SK-N-SH treated with all-trans-retinoic acid at 6 μM for 48 hours (cell line): ENCODE measurements at regions not wholly inside any gene's neighbourhood (a gene's known extent, or its start where the extent isn't known, plus 50 kb on each side); places are given as distances from the start of the nearest gene placed in this dataset.

Source experiments
- ATAC-seq: fragments of 200-7000 bp; cut with Tn5 transposase; 3 replicates; pipeline ENCODE4 v1.9.1; 2020; ENCODE audit warnings: mild to moderate bottlenecking, moderate library complexity
- ARNTL ChIP-seq: fragments of 450-650 bp; formaldehyde crosslinking; IDR thresholded peaks from 2 replicates; pipeline ENCODE4 v1.5.0; 2020; ENCODE audit warnings: low read depth, mild to moderate bottlenecking, moderate library complexity, borderline replicate concordance
- BACH2 ChIP-seq: fragments of 250-450 bp; sonication (Bioruptor Pico); IDR thresholded peaks from 2 replicates; pipeline ENCODE4 v1.9.0; 2021; ENCODE audit warnings: mild to moderate bottlenecking, borderline replicate concordance
- ESRRG ChIP-seq: fragments of 250-450 bp; sonication (Bioruptor Pico); IDR thresholded peaks from 2 replicates; pipeline ENCODE4 v1.6.1; 2021; ENCODE audit warnings: mild to moderate bottlenecking
- GLIS3 ChIP-seq: fragments of 250-450 bp; sonication (Bioruptor Pico); IDR thresholded peaks from 2 replicates; pipeline ENCODE4 v1.5.0; 2020; ENCODE audit warnings: mild to moderate bottlenecking, moderate library complexity
- ISL1 ChIP-seq: fragments of 250-450 bp; sonication (Bioruptor Pico); IDR thresholded peaks from 2 replicates; pipeline ENCODE4 v2.1.2; 2022; ENCODE audit warnings: mild to moderate bottlenecking, moderate library complexity
- OSR1 ChIP-seq: fragments of 250-450 bp; sonication (Bioruptor Pico); IDR thresholded peaks from 2 replicates; pipeline ENCODE4 v1.8.0; 2022; ENCODE audit warnings: moderate library complexity, mild to moderate bottlenecking, inconsistent platforms
- PPARA ChIP-seq: fragments of 250-450 bp; sonication (Bioruptor Pico); IDR thresholded peaks from 2 replicates; pipeline ENCODE4 v1.5.0; 2020; ENCODE audit warnings: mild to moderate bottlenecking, borderline replicate concordance
- RARB ChIP-seq: fragments of 250-450 bp; sonication (Bioruptor Pico); IDR thresholded peaks from 2 replicates; pipeline ENCODE4 v1.8.0; 2021; ENCODE audit warnings: mild to moderate bottlenecking, moderate library complexity
- SNAI2 ChIP-seq: fragments of 250-450 bp; sonication (Bioruptor Pico); IDR thresholded peaks from 2 replicates; pipeline ENCODE4 v1.5.0; 2020; ENCODE audit warnings: mild to moderate bottlenecking, moderate library complexity
- TCF4 ChIP-seq: fragments of 250-450 bp; sonication (Bioruptor Pico); IDR thresholded peaks from 2 replicates; pipeline ENCODE4 v1.8.0; 2021; ENCODE audit warnings: mild to moderate bottlenecking, moderate library complexity, borderline replicate concordance
- TOX ChIP-seq: fragments of 250-450 bp; sonication (Bioruptor Pico); IDR thresholded peaks from 2 replicates; pipeline ENCODE4 v1.8.0; 2021; ENCODE audit warnings: mild to moderate bottlenecking, moderate library complexity, borderline replicate concordance
- ZFP3 ChIP-seq: fragments of 250-450 bp; sonication (Bioruptor Pico); IDR thresholded peaks from 2 replicates; pipeline ENCODE4 v1.5.0; 2020; ENCODE audit warnings: mild to moderate bottlenecking, moderate library complexity
- ZFP30 ChIP-seq: fragments of 450-650 bp; formaldehyde crosslinking; IDR thresholded peaks from 2 replicates; pipeline ENCODE4 v1.5.0; 2022; ENCODE audit warnings: mild to moderate bottlenecking, moderate library complexity
- ZNF565 ChIP-seq: fragments of 450-650 bp; formaldehyde crosslinking; conservative IDR thresholded peaks from 2 replicates; pipeline ENCODE4 v1.5.0; 2020; ENCODE audit warnings: low read depth, mild to moderate bottlenecking, moderate library complexity
- TF ChIP-seq, protein P1 (sequence below): fragments of 250-450 bp; sonication (Bioruptor Pico); IDR thresholded peaks from 2 replicates; pipeline ENCODE4 v1.5.1; 2020; ENCODE audit warnings: low read depth, mild to moderate bottlenecking, moderate library complexity
- TF ChIP-seq, protein P2 (sequence below): fragments of 250-450 bp; sonication (Bioruptor Pico); IDR thresholded peaks from 2 replicates; pipeline ENCODE4 v1.8.0; 2020; ENCODE audit warnings: mild to moderate bottlenecking, moderate library complexity, borderline replicate concordance
- TF ChIP-seq, protein P3 (sequence below): fragments of 250-450 bp; sonication (Bioruptor Pico); IDR thresholded peaks from 2 replicates; pipeline ENCODE4 v1.8.0; 2021; ENCODE audit warnings: low read depth, mild to moderate bottlenecking, moderate library complexity, borderline replicate concordance
- TF ChIP-seq, protein P4 (sequence below): fragments of 250-450 bp; sonication (Bioruptor Pico); IDR thresholded peaks from 2 replicates; pipeline ENCODE4 v1.5.1; 2021; ENCODE audit warnings: mild to moderate bottlenecking, moderate library complexity
- TF ChIP-seq, protein P5 (sequence below): fragments of 250-450 bp; sonication (Bioruptor Pico); IDR thresholded peaks from 2 replicates; pipeline ENCODE4 v1.5.0; 2020; ENCODE audit warnings: mild to moderate bottlenecking, moderate library complexity

DNA sequence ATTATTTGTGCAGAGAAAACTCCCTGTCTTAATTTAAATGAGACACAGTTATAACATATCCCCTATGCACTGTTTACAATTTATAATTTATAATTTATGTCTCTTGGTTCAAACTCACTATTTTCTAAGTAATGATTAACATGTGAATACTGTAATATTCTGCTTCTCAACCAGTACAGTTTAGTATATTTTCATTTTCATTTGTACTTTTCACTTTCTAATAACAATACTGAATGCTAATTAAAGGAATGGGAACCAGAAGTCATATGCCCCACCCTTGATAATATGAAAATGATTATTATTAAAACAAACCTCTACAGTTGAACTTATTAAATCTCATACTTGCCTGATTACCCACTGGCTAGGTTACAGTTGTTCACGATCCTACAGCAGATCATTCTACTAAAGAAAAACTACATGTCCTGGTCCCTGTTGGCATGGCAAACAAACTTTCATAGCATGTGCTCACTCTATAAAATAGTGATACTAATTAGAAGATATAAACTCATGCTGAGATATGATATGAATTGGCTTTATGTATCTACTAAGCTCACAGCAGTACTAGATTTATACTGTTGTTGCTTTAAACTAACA lies 66.4 kb downstream of the POU5F2 start:
- ATAC-seq = no peak
- TF ChIP-seq, protein P1, sequence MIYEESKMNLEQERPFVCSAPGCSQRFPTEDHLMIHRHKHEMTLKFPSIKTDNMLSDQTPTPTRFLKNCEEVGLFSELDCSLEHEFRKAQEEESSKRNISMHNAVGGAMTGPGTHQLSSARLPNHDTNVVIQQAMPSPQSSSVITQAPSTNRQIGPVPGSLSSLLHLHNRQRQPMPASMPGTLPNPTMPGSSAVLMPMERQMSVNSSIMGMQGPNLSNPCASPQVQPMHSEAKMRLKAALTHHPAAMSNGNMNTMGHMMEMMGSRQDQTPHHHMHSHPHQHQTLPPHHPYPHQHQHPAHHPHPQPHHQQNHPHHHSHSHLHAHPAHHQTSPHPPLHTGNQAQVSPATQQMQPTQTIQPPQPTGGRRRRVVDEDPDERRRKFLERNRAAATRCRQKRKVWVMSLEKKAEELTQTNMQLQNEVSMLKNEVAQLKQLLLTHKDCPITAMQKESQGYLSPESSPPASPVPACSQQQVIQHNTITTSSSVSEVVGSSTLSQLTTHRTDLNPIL (CRISPR knock-in tag) = no peak

DNA sequence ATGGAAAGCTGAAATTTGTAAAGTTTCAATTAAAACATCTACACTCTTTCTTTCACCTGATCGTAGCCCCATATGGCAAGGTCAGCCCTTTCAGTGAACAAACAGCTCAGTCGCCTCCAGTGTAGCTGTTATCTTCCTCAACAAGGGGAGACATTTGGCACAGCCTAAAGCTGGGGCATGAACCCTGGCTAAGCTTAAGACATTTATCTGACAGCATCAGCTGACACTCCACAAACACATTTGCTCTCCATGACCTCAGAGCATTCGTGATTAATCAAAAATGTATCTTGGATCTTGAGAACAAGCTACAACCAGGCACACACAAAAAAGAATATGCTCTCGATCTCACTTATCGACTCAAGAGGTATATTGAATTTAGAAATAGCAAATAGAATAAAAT lies 67.3 kb downstream of the POU5F2 start:
- TF ChIP-seq, protein P2, sequence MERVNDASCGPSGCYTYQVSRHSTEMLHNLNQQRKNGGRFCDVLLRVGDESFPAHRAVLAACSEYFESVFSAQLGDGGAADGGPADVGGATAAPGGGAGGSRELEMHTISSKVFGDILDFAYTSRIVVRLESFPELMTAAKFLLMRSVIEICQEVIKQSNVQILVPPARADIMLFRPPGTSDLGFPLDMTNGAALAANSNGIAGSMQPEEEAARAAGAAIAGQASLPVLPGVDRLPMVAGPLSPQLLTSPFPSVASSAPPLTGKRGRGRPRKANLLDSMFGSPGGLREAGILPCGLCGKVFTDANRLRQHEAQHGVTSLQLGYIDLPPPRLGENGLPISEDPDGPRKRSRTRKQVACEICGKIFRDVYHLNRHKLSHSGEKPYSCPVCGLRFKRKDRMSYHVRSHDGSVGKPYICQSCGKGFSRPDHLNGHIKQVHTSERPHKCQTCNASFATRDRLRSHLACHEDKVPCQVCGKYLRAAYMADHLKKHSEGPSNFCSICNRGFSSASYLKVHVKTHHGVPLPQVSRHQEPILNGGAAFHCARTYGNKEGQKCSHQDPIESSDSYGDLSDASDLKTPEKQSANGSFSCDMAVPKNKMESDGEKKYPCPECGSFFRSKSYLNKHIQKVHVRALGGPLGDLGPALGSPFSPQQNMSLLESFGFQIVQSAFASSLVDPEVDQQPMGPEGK (CRISPR knock-in tag) = no peak
- TF ChIP-seq ZFP30 (CRISPR knock-in tag) = no peak
- TF ChIP-seq, protein P3, sequence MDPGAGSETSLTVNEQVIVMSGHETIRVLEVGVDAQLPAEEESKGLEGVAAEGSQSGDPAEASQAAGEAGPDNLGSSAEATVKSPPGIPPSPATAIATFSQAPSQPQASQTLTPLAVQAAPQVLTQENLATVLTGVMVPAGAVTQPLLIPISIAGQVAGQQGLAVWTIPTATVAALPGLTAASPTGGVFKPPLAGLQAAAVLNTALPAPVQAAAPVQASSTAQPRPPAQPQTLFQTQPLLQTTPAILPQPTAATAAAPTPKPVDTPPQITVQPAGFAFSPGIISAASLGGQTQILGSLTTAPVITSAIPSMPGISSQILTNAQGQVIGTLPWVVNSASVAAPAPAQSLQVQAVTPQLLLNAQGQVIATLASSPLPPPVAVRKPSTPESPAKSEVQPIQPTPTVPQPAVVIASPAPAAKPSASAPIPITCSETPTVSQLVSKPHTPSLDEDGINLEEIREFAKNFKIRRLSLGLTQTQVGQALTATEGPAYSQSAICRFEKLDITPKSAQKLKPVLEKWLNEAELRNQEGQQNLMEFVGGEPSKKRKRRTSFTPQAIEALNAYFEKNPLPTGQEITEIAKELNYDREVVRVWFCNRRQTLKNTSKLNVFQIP (CRISPR knock-in tag) = no peak
- TF ChIP-seq, protein P1 (CRISPR knock-in tag) = no peak
- TF ChIP-seq RARB (CRISPR knock-in tag) = no peak
- no peak for TF ChIP-seq TOX (CRISPR knock-in tag)
- TF ChIP-seq ZFP3 (CRISPR knock-in tag) = no peak
- no peak for TF ChIP-seq ISL1 (CRISPR knock-in tag)
- TF ChIP-seq ARNTL = no peak
- TF ChIP-seq PPARA = no peak
- no peak for TF ChIP-seq BACH2 (CRISPR knock-in tag)
- TF ChIP-seq, protein P4, sequence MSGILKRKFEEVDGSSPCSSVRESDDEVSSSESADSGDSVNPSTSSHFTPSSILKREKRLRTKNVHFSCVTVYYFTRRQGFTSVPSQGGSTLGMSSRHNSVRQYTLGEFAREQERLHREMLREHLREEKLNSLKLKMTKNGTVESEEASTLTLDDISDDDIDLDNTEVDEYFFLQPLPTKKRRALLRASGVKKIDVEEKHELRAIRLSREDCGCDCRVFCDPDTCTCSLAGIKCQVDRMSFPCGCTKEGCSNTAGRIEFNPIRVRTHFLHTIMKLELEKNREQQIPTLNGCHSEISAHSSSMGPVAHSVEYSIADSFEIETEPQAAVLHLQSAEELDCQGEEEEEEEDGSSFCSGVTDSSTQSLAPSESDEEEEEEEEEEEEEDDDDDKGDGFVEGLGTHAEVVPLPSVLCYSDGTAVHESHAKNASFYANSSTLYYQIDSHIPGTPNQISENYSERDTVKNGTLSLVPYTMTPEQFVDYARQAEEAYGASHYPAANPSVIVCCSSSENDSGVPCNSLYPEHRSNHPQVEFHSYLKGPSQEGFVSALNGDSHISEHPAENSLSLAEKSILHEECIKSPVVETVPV (CRISPR knock-in tag) = no peak
- TF ChIP-seq, protein P5, sequence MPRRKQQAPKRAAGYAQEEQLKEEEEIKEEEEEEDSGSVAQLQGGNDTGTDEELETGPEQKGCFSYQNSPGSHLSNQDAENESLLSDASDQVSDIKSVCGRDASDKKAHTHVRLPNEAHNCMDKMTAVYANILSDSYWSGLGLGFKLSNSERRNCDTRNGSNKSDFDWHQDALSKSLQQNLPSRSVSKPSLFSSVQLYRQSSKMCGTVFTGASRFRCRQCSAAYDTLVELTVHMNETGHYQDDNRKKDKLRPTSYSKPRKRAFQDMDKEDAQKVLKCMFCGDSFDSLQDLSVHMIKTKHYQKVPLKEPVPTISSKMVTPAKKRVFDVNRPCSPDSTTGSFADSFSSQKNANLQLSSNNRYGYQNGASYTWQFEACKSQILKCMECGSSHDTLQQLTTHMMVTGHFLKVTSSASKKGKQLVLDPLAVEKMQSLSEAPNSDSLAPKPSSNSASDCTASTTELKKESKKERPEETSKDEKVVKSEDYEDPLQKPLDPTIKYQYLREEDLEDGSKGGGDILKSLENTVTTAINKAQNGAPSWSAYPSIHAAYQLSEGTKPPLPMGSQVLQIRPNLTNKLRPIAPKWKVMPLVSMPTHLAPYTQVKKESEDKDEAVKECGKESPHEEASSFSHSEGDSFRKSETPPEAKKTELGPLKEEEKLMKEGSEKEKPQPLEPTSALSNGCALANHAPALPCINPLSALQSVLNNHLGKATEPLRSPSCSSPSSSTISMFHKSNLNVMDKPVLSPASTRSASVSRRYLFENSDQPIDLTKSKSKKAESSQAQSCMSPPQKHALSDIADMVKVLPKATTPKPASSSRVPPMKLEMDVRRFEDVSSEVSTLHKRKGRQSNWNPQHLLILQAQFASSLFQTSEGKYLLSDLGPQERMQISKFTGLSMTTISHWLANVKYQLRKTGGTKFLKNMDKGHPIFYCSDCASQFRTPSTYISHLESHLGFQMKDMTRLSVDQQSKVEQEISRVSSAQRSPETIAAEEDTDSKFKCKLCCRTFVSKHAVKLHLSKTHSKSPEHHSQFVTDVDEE = no peak
- no peak for TF ChIP-seq SNAI2 (CRISPR knock-in tag)
- TF ChIP-seq OSR1 = no peak
- no peak for TF ChIP-seq ZNF565 (CRISPR knock-in tag)
- TF ChIP-seq, all 23 proteins: peak for 0
- no peak for ATAC-seq

DNA sequence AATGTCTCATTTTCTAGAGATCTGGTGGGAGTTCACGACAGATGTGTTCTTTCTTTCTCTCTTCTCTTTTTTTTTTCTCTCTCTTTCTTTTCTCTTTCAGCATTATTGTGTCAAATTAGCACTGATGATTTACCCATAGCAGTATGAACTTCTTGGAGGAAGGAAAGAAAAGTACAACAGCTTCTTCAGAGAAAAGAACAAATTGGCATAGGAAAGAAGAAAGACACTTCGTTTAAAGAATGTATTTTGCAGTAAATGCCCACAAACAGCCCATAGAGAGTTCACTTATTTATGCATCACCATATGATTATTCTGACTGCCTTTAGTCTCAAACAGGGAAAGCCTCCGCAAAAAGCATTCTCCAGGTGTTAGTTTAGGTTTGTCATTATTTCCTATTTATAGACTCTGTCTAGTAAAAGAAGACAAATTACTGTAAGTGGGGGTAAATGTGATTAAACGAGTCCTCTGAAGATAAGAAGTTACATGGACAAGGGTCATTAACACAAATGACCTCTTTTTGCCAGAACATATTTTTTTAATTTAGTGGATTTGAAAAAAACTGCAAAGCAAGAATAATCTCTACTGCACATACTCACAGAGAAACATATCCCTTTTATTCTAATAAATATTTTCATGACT lies 68.0 kb downstream of the POU5F2 start:
- ATAC-seq = no peak
- TF ChIP-seq BACH2 (CRISPR knock-in tag) = no peak
- TF ChIP-seq TCF4 (CRISPR knock-in tag) = peak; percentile 89
- TF ChIP-seq ZFP3 (CRISPR knock-in tag) = no peak
- TF ChIP-seq ISL1 (CRISPR knock-in tag) = peak; percentile 77
- TF ChIP-seq OSR1 = no peak
- peak; percentile 51; the same call in 1 of the 2 replicates for TF ChIP-seq GLIS3 (CRISPR knock-in tag)
- TF ChIP-seq, protein P5 = peak; percentile 82; the same call in 1 of the 2 replicates
- TF ChIP-seq ESRRG (CRISPR knock-in tag) = no peak
- TF ChIP-seq ZNF565 (CRISPR knock-in tag) = no peak
- no peak for TF ChIP-seq ZFP30 (CRISPR knock-in tag)
- TF ChIP-seq, protein P4 (CRISPR knock-in tag) = 0 out of 2 replicates have a peak, but pooled peaks have one; percentile 39
- TF ChIP-seq TOX (CRISPR knock-in tag) = no peak
